ENCODE measurements at regions not wholly inside any gene's neighbourhood (a gene's known extent, or its start where the extent isn't known, plus 50 kb on each side); places are given as distances from the start of the nearest gene placed in this dataset.
"Not testable (repeated sequence)": the region's sequence is repeated elsewhere in the genome, so short reads cannot be mapped to it uniquely, and the experiment has no call there.

- DNase-seq (ENCODE audit: extremely low spot score, unreplicated experiment) = no peak
- Mint-ChIP-seq H3K4me1 (ENCODE audit: unreplicated experiment) (no peaks in the 10 kb centered on the region), H3K36me3 (ENCODE audit: unreplicated experiment) (no peaks in the 10 kb centered on the region), H3K4me3 (ENCODE audit: unreplicated experiment) (no peak overlapping the region), H3K9me3 (ENCODE audit: unreplicated experiment) (peaks cover 26% of the 10 kb centered on the region), H3K27ac (ENCODE audit: unreplicated experiment) (no peak overlapping the region), H3K27me3 (ENCODE audit: unreplicated experiment) (no peaks in the 10 kb centered on the region)
- no peak for TF ChIP-seq CTCF (IDR thresholded peaks at IDR 0.05)
Observed at GRCh38 chr12:131315601-131316000, 361.9 kb downstream of the ADGRD1 start.

GRCh38 chr12:131316388-131316787 lies 362.7 kb downstream of the ADGRD1 start:
- Mint-ChIP-seq H3K9me3 (ENCODE audit: unreplicated experiment) (peaks cover 26% of the 10 kb centered on the region), H3K36me3 (ENCODE audit: unreplicated experiment) (no peaks in the 10 kb centered on the region), H3K4me1 (ENCODE audit: unreplicated experiment) (no peaks in the 10 kb centered on the region), H3K4me3 (ENCODE audit: unreplicated experiment) (no peak overlapping the region), H3K27me3 (ENCODE audit: unreplicated experiment) (no peaks in the 10 kb centered on the region), H3K27ac (ENCODE audit: unreplicated experiment) (no peak overlapping the region)
- DNase-seq (ENCODE audit: extremely low spot score, unreplicated experiment) = no peak
- TF ChIP-seq CTCF (IDR thresholded peaks at IDR 0.05) = no peak

- H3K27me3 Mint-ChIP-seq (ENCODE audit: unreplicated experiment) = no peaks in the 10 kb centered on the region
- H3K27ac Mint-ChIP-seq (ENCODE audit: unreplicated experiment) = no peak overlapping the region
- H3K36me3 Mint-ChIP-seq (ENCODE audit: unreplicated experiment) = no peaks in the 10 kb centered on the region
- no peaks in the 10 kb centered on the region for H3K4me1 Mint-ChIP-seq (ENCODE audit: unreplicated experiment)
- no peak for DNase-seq (ENCODE audit: extremely low spot score, unreplicated experiment)
- no peak for TF ChIP-seq CTCF (IDR thresholded peaks at IDR 0.05)
- peaks cover 26% of the 10 kb centered on the region for H3K9me3 Mint-ChIP-seq (ENCODE audit: unreplicated experiment)
- no peak overlapping the region for H3K4me3 Mint-ChIP-seq (ENCODE audit: unreplicated experiment)
Observed at GRCh38 chr12:131318045-131318685, 364.5 kb downstream of the ADGRD1 start.

GRCh38 chr12:131321988-131322387 lies 368.3 kb downstream of the ADGRD1 start:
- Mint-ChIP-seq H3K4me3 (ENCODE audit: unreplicated experiment) (no peak overlapping the region), H3K4me1 (ENCODE audit: unreplicated experiment) (no peaks in the 10 kb centered on the region), H3K27ac (ENCODE audit: unreplicated experiment) (no peak overlapping the region), H3K36me3 (ENCODE audit: unreplicated experiment) (no peaks in the 10 kb centered on the region), H3K9me3 (ENCODE audit: unreplicated experiment) (peaks cover 30% of the 10 kb centered on the region), H3K27me3 (ENCODE audit: unreplicated experiment) (no peaks in the 10 kb centered on the region)
- no peak for DNase-seq (ENCODE audit: extremely low spot score, unreplicated experiment)
- no peak for TF ChIP-seq CTCF (IDR thresholded peaks at IDR 0.05)

GRCh38 chr12:131322460-131322859 lies 368.8 kb downstream of the ADGRD1 start:
- DNase-seq (ENCODE audit: extremely low spot score, unreplicated experiment); H3K4me3 Mint-ChIP-seq (ENCODE audit: unreplicated experiment); H3K27ac Mint-ChIP-seq (ENCODE audit: unreplicated experiment); H3K36me3 Mint-ChIP-seq (ENCODE audit: unreplicated experiment); H3K4me1 Mint-ChIP-seq (ENCODE audit: unreplicated experiment); H3K27me3 Mint-ChIP-seq (ENCODE audit: unreplicated experiment): not testable (repeated sequence)
- peaks cover 33% of the 10 kb centered on the region for H3K9me3 Mint-ChIP-seq (ENCODE audit: unreplicated experiment)

GRCh38 chr12:131323879-131324278 lies 370.2 kb downstream of the ADGRD1 start:
- H3K9me3 Mint-ChIP-seq (ENCODE audit: unreplicated experiment) = peaks cover 23% of the 10 kb centered on the region

More at GRCh38 chr12:131323879-131324278, 370.2 kb downstream of the ADGRD1 start:
- no peak for DNase-seq (ENCODE audit: extremely low spot score, unreplicated experiment)
- no peak for TF ChIP-seq CTCF (IDR thresholded peaks at IDR 0.05)
- no peaks in the 10 kb centered on the region for H3K36me3 Mint-ChIP-seq (ENCODE audit: unreplicated experiment)
- no peaks in the 10 kb centered on the region for H3K4me1 Mint-ChIP-seq (ENCODE audit: unreplicated experiment)
- H3K4me3 Mint-ChIP-seq (ENCODE audit: unreplicated experiment) = no peak overlapping the region
- no peak overlapping the region for H3K27ac Mint-ChIP-seq (ENCODE audit: unreplicated experiment)
- no peaks in the 10 kb centered on the region for H3K27me3 Mint-ChIP-seq (ENCODE audit: unreplicated experiment)
